Loucy (cell line): ENCODE measurements at regions not wholly inside any gene's neighbourhood (a gene's known extent, or its start where the extent isn't known, plus 50 kb on each side); places are given as distances from the start of the nearest gene placed in this dataset.

Source experiments
- H2AFZ ChIP-seq: fragments of 200-600 bp; sonication (generic); 2 replicates; pipeline ENCODE4 v1.6.0; 2016; ENCODE audit warnings: antibody characterized with exemption, mild to moderate bottlenecking, low read length, moderate library complexity
- H3F3A ChIP-seq: fragments of 200-600 bp; 2 replicates; pipeline ENCODE4 v1.6.0; 2016; ENCODE audit warnings: antibody characterized with exemption, low read depth, mild to moderate bottlenecking
- H3K27me3 ChIP-seq: fragments of 200-600 bp; sonication (generic); 2 replicates; pipeline ENCODE4 v1.6.1; 2014; ENCODE audit warnings: low read length, mild to moderate bottlenecking; ENCODE audit not compliant: insufficient read depth, poor library complexity, severe bottlenecking
- H3K36me3 ChIP-seq: fragments of 200-600 bp; sonication (generic); 2 replicates; pipeline ENCODE4 v1.6.1; 2016; ENCODE audit warnings: low read length; ENCODE audit not compliant: insufficient read depth
- H3K4me1 ChIP-seq: fragments of 200-600 bp; sonication (generic); 2 replicates; pipeline ENCODE4 v1.5.1; 2014; ENCODE audit warnings: low read length, mild to moderate bottlenecking; ENCODE audit not compliant: insufficient read depth, poor library complexity, severe bottlenecking
- H3K4me2 ChIP-seq: fragments of 200-600 bp; sonication (generic); 2 replicates; pipeline ENCODE4 v1.6.0; 2014; ENCODE audit warnings: antibody characterized with exemption, low read length, low read depth, mild to moderate bottlenecking; ENCODE audit not compliant: poor library complexity, severe bottlenecking
- H3K4me3 ChIP-seq: fragments of 200-600 bp; sonication (generic); 2 replicates; pipeline ENCODE4 v1.5.1; 2014; ENCODE audit warnings: low read length, mild to moderate bottlenecking, mixed read lengths; ENCODE audit not compliant: poor library complexity, severe bottlenecking
- H3K79me2 ChIP-seq: fragments of 200-600 bp; sonication (generic); 2 replicates; pipeline ENCODE4 v1.6.1; 2014; ENCODE audit warnings: low read length; ENCODE audit not compliant: insufficient read depth
- H3K9ac ChIP-seq: fragments of 200-600 bp; sonication (generic); 2 replicates; pipeline ENCODE4 v1.6.0; 2014; ENCODE audit warnings: mild to moderate bottlenecking, low read depth, low read length, moderate library complexity; ENCODE audit not compliant: poor library complexity, severe bottlenecking
- H3K9me2 ChIP-seq: fragments of 200-600 bp; sonication (generic); replicated peaks from 2 replicates; pipeline ENCODE4 v1.6.1; 2016; ENCODE audit warnings: low read depth, low read length, mixed read lengths
- H3K9me3 ChIP-seq: fragments of 200-600 bp; sonication (generic); 2 replicates; pipeline ENCODE4 v1.6.1; 2014; ENCODE audit warnings: mild to moderate bottlenecking, antibody characterized with exemption, low read length, low read depth; ENCODE audit not compliant: insufficient read depth
- H4K20me1 ChIP-seq: fragments of 200-600 bp; sonication (generic); 2 replicates; pipeline ENCODE4 v1.6.0; 2014; ENCODE audit warnings: antibody characterized with exemption, low read length, mild to moderate bottlenecking; ENCODE audit not compliant: insufficient read depth, poor library complexity, severe bottlenecking
- EZH2phosphoT487 ChIP-seq: fragments of 200-600 bp; IDR thresholded peaks from 2 replicates; pipeline ENCODE4 v1.6.1; 2018; ENCODE audit warnings: antibody characterized with exemption, mild to moderate bottlenecking, moderate library complexity, borderline replicate concordance
- TF ChIP-seq, protein P1 (sequence below): fragments of 200-600 bp; sonication (generic); conservative IDR thresholded peaks from 2 replicates; pipeline ENCODE4 v1.5.1; 2014; ENCODE audit warnings: mild to moderate bottlenecking, antibody characterized with exemption, low read length

DNA sequence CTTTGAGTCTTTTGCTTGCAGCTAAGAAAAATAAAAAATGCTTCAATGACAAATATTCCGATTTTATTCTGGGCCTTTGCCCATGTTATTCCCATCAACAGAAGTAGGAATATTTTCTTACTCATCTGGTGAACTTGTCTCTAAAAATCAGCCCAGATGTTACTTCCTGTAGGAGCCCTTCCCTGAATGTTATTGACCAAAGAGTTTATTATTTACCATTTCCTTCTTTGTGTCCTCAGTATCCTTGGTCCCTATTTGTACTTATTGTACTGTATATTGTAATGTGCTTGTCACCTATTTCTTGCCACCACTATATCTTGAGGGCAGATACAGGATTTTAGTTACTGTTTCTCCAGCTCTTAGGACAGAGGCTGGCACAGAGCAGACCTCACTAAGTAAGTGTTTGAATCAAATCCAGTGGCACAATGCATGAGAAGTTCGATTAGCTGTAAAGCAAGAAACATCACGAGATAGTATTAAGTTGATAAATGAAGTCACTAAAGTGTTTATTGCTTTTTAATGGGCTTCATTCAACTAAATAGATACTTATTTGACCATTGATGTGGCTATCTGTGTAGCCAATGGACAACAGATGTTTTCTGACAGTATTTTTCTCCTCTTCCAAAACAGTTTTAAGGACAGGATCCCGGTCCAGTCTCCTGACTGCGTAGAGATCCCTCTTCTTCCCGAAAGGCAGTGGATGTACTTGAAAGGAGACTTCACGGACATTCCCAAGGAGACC is 109.1 kb downstream of the DDX1 start:
- H3K9me3 ChIP-seq = no peaks in the 10 kb centered on the region
- H3K79me2 ChIP-seq = no peaks in the 10 kb centered on the region
- no peaks in the 10 kb centered on the region for H3K4me1 ChIP-seq
- H4K20me1 ChIP-seq = no peaks in the 10 kb centered on the region
- no peaks in the 10 kb centered on the region for H3K9me2 ChIP-seq
- no peak overlapping the region for H2AFZ ChIP-seq
- no peaks in the 10 kb centered on the region for H3F3A ChIP-seq
- H3K27me3 ChIP-seq = no peaks in the 10 kb centered on the region
- TF ChIP-seq, protein P1, sequence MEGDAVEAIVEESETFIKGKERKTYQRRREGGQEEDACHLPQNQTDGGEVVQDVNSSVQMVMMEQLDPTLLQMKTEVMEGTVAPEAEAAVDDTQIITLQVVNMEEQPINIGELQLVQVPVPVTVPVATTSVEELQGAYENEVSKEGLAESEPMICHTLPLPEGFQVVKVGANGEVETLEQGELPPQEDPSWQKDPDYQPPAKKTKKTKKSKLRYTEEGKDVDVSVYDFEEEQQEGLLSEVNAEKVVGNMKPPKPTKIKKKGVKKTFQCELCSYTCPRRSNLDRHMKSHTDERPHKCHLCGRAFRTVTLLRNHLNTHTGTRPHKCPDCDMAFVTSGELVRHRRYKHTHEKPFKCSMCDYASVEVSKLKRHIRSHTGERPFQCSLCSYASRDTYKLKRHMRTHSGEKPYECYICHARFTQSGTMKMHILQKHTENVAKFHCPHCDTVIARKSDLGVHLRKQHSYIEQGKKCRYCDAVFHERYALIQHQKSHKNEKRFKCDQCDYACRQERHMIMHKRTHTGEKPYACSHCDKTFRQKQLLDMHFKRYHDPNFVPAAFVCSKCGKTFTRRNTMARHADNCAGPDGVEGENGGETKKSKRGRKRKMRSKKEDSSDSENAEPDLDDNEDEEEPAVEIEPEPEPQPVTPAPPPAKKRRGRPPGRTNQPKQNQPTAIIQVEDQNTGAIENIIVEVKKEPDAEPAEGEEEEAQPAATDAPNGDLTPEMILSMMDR = no peak
- TF ChIP-seq EZH2phosphoT487 = no peak
- H3K9ac ChIP-seq = no peak overlapping the region
- H3K4me3 ChIP-seq = no peak overlapping the region
- H3K36me3 ChIP-seq = no peaks in the 10 kb centered on the region
- no peak overlapping the region for H3K4me2 ChIP-seq

DNA sequence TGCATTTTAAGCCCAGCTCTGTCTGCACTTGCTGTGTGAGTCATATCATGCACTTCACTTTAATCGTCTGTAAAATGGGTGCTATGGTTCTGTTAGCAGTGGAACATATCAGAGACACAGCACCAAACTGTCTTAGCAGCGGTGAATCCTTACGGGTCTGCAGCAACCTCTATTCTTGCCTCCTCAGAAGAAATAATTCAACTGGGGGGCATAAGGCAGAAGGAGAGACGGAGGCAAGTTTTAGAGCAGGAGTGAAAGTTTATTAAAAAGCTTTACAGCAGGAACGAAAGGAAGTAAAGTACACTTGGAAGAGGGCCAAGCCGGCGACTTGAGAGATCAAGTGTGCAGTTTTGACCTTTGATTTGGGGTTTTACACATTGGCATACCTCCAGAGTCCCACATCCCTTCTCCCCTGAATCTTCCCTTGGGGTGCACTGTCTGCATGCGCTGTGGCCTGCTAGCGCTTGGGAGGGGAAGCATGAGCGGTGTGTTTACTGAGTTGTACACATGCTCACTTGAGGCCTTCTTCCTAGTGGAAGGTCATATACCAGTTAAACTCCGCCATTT is 109.8 kb downstream of the DDX1 start:
- Histone ChIP-seq H3K4me1 (no peaks in the 10 kb centered on the region), H3K36me3 (no peaks in the 10 kb centered on the region), H2AFZ (no peak overlapping the region), H4K20me1 (no peaks in the 10 kb centered on the region), H3K4me3 (no peak overlapping the region), H3F3A (no peaks in the 10 kb centered on the region), H3K9me3 (no peaks in the 10 kb centered on the region), H3K27me3 (no peaks in the 10 kb centered on the region), H3K79me2 (no peaks in the 10 kb centered on the region), H3K9me2 (no peaks in the 10 kb centered on the region), H3K4me2 (no peak overlapping the region), H3K9ac (no peak overlapping the region)
- TF ChIP-seq, protein P1 = no peak
- no peak for TF ChIP-seq EZH2phosphoT487

- no peaks in the 10 kb centered on the region for H3K27me3 ChIP-seq
- no peak overlapping the region for H3K4me2 ChIP-seq
- H3K79me2 ChIP-seq = no peaks in the 10 kb centered on the region
- H3K36me3 ChIP-seq = no peaks in the 10 kb centered on the region
- H3K4me1 ChIP-seq = no peaks in the 10 kb centered on the region
- no peaks in the 10 kb centered on the region for H3K9me2 ChIP-seq
- H2AFZ ChIP-seq = no peak overlapping the region
- TF ChIP-seq, protein P1 = no peak
- TF ChIP-seq EZH2phosphoT487 = no peak
- no peak overlapping the region for H3K9ac ChIP-seq
- H3K9me3 ChIP-seq = no peaks in the 10 kb centered on the region
- no peaks in the 10 kb centered on the region for H4K20me1 ChIP-seq
- H3F3A ChIP-seq = no peaks in the 10 kb centered on the region
- H3K4me3 ChIP-seq = no peak overlapping the region
Observed at GRCh38 chr2:15701991-15702390, 110.3 kb downstream of the DDX1 start.
